NCI-H460 (cell line): ENCODE measurements at regions not wholly inside any gene's neighbourhood (a gene's known extent, or its start where the extent isn't known, plus 50 kb on each side); places are given as distances from the start of the nearest gene placed in this dataset.
"Not testable (repeated sequence)": the region's sequence is repeated elsewhere in the genome, so short reads cannot be mapped to it uniquely, and the experiment has no call there.

ENCODE experiments used
- DNase-seq: peaks from one replicate; pipeline ENCODE4 v3.0.0-alpha.2; 2016; ENCODE audit warnings: low read depth; ENCODE audit errors: extremely low read depth

GRCh38 chr3:80675790-80676189, 908.0 kb upstream of the ROBO1 start:
- no peak for DNase-seq

GRCh38 chr3:80668600-80669294, 900.9 kb upstream of the ROBO1 start:
- DNase-seq: no peak

GRCh38 chr3:80668100-80668499, 900.3 kb upstream of the ROBO1 start:
- no peak for DNase-seq

GRCh38 chr3:80663426-80663825, 895.6 kb upstream of the ROBO1 start:
- DNase-seq: no peak

GRCh38 chr3:80655216-80655615, 887.4 kb upstream of the ROBO1 start:
- no peak for DNase-seq

GRCh38 chr3:80649170-80649569, 881.4 kb upstream of the ROBO1 start:
- DNase-seq: no peak

- DNase-seq: no peak
Observed at GRCh38 chr3:80643421-80643820, 875.6 kb upstream of the ROBO1 start.

GRCh38 chr3:80618295-80619256, 850.8 kb upstream of the ROBO1 start:
- DNase-seq: no peak

GRCh38 chr3:80612366-80612765, 844.6 kb upstream of the ROBO1 start:
- no peak for DNase-seq

GRCh38 chr3:80608072-80608471, 840.3 kb upstream of the ROBO1 start:
- DNase-seq: not testable (repeated sequence)

GRCh38 chr3:80606073-80606472, 838.3 kb upstream of the ROBO1 start:
- DNase-seq: no peak

GRCh38 chr3:80601479-80601878, 833.7 kb upstream of the ROBO1 start:
- no peak for DNase-seq

- DNase-seq: no peak
Observed at GRCh38 chr3:80592792-80593191, 825.0 kb upstream of the ROBO1 start.

GRCh38 chr3:80586338-80586737, 818.5 kb upstream of the ROBO1 start:
- no peak for DNase-seq

GRCh38 chr3:80580146-80580545, 812.3 kb upstream of the ROBO1 start:
- DNase-seq: no peak

- no peak for DNase-seq
Observed at GRCh38 chr3:80564391-80564790, 796.6 kb upstream of the ROBO1 start.

- DNase-seq: no peak
Observed at GRCh38 chr3:80559701-80560100, 791.9 kb upstream of the ROBO1 start.

- no peak for DNase-seq
Observed at GRCh38 chr3:80556763-80557162, 789.0 kb upstream of the ROBO1 start.

GRCh38 chr3:80554304-80554703, 786.5 kb upstream of the ROBO1 start:
- DNase-seq: no peak

GRCh38 chr3:80553211-80553610, 785.4 kb upstream of the ROBO1 start:
- no peak for DNase-seq

- no peak for DNase-seq
Observed at GRCh38 chr3:80550174-80550573, 782.4 kb upstream of the ROBO1 start.

- no peak for DNase-seq
Observed at GRCh38 chr3:80549173-80549572, 781.4 kb upstream of the ROBO1 start.
